Stimulated activated CD4-positive, alpha-beta T cell treated with anti-CD3 and anti-CD28 coated beads, Interleukin-2, amount 100 ng/mL, for 48 hours (primary cell): ENCODE measurements at regions not wholly inside any gene's neighbourhood (a gene's known extent, or its start where the extent isn't known, plus 50 kb on each side); places are given as distances from the start of the nearest gene placed in this dataset.
"Not testable (repeated sequence)": the region's sequence is repeated elsewhere in the genome, so short reads cannot be mapped to it uniquely, and the experiment has no call there.

Experiments used
- DNase-seq, 2 donors: peaks; one replicate each; pipeline ENCODE4 v3.0.0-alpha.2; 2020

- no peak for DNase-seq
Measured at GRCh38 chr6:141969201-141969600, 163.5 kb upstream of the GJE1 start.

DNA sequence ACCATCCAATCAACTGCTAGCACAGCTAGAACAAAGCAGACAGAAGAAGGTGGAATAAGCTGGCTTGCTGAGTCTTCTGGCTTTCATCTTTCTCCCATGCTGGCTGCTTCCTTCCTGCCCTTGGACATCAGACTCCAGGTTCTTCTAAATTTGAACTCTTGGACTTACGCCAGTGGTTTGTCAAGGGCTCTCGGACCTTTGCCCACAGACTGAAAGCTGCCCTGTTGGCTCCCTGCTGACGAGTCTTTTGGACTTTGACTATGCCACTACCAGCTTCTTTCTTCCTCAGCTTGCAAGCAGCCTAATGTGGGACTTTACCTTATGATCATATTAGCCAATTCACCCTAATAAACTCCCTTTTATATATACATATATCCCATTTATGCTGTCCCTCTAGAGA lies 164.1 kb upstream of the GJE1 start:
- DNase-seq = no peak

DNA sequence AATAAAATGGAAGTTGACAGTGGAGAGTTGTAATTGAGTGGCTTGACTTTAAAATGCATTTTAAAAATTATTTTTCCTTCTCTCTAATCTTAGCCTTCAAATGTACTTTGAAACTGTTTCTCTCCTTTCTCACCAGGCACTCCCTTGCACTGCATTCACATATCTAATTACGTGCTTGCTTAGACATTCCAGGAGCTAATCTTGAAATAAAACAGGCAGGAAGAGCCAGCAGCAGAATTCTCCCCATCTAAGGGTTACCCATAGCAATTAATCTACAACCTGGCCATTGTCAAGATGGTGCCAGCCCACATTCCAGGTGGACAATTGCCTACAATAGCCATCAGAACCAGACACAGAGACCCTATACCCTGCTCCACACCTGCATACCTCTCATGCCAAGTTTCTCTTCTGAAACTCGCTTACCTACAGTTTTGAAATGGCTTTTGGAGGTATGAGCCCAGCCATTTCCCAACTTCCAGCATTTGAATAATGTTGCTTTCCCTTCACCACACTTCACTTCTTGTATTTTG lies 167.6 kb upstream of the GJE1 start:
- DNase-seq = no peak

- no peak for DNase-seq
Measured at GRCh38 chr6:141963543-141964295, 169.0 kb upstream of the GJE1 start.

DNA sequence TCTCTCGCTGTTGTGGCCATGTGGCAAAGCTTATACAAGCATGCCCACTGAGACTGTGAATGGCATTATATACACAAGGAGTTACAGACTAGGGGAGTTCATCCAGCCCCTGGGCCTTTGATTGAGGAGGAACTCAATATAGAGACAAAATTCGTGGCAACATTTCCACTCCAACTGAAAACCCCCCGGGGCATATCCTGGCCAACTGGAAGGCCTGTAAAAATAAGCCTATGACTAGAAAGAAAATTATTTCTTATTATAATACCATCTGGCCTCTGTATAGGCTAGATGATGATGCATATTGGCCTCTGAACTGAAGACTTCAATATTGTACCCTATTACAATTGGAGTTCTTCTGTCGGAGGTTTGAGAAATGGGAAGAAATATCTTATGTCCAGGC lies 175.5 kb upstream of the GJE1 start:
- DNase-seq = no peak

DNA sequence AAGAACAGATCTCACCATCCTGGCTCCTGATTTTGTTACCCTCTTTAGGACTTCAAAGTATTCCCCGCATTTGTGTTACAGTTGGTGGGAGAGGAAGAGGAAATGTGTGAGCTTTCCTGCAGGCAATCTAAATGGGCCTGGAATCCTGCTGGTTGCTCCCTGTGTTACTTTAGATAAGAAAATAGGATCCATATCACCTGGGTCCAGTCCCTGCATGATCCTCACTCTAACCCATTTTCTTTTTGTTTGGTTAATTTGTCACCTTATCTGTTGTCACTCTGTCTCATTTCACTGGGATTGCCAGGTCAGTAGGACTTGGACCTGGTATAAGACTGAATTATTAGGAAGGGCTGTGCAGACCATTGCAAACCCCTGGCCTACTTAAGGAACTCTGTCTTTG lies 175.9 kb upstream of the GJE1 start:
- DNase-seq = no peak

DNA sequence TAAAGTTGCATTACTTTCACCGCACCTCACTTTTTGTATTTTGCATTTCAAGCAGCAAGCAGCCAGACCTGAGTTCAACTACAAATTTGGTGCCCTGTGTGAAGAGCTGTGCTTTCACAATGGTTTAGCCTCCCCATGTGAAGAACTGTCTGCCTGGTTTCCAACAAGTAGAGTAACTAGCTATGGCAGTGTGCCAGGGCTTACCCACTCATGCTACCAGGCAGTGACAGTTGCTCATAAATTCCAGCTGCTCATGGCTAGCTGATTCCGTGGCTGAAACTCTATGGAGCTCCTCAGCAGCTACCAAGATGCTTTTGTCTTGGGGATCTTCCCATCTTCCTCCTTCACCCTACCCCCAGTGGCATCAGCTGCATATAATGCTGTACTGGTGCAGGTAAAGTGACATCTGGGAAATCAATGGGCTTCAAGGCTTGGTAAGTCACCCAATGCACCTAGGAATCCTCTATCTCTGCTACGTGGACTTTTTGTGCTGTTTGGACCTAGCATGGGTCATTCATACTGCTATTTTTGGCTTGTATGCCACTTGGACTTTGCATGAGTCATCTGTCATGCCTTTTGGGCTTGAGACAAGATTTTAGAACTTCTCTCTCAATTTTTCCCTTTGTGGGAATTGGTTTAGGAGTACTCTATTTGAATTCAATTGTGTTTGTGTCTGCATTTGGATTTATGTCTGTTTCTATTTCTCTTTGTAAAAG lies 176.5 kb upstream of the GJE1 start:
- DNase-seq = no peak

GRCh38 chr6:141953072-141953471 lies 179.7 kb upstream of the GJE1 start:
- no peak for DNase-seq

GRCh38 chr6:141946502-141946901 lies 186.2 kb upstream of the GJE1 start:
- no peak for DNase-seq

GRCh38 chr6:141938664-141939063 lies 194.1 kb upstream of the GJE1 start:
- no peak for DNase-seq

- DNase-seq = no peak
Measured at GRCh38 chr6:141932685-141933084, 200.0 kb upstream of the GJE1 start.

- DNase-seq = not testable (repeated sequence)
Measured at GRCh38 chr6:141926200-141926900, 206.4 kb upstream of the GJE1 start.

- DNase-seq = no peak
Measured at GRCh38 chr6:141925001-141925400, 207.7 kb upstream of the GJE1 start.

GRCh38 chr6:141922898-141923297 lies 209.8 kb upstream of the GJE1 start:
- no peak for DNase-seq

DNA sequence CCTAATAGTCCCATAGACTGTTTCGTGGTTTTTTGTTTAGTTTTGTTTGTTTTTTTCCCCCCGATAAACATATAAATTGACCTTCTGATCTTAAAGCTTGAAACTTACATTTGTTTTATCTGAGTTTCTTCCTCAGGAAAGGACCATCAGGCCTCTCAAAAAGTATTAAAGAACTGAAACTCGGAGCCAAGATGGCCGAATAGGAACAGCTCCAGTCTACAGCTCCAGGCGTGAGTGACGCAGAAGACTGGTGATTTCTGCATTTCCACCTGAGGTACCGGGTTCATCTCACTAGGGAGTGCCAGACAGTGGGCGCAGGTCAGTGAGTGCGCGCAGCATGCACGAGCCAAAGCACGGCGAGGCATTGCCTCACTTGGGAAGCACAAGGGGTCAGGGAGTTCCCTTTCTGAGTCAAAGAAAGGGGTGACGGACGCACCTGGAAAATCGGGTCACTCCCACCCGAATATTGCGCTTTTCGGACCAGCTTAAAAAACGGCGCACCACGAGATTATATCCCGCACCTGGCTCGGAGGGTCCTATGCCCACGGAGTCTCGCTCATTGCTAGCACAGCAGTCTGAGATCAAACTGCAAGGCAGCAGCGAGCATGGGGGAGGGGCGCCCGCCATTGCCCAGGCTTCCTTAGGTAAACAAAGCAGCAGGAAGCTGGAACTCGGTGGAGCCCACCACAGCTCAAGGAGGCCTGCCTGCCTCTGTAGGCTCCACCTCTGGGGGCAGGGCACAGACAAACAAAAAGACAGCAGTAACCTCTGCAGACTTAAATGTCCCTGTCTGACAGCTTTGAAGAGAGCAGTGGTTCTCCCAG lies 215.8 kb upstream of the GJE1 start:
- not testable (repeated sequence) for DNase-seq

DNA sequence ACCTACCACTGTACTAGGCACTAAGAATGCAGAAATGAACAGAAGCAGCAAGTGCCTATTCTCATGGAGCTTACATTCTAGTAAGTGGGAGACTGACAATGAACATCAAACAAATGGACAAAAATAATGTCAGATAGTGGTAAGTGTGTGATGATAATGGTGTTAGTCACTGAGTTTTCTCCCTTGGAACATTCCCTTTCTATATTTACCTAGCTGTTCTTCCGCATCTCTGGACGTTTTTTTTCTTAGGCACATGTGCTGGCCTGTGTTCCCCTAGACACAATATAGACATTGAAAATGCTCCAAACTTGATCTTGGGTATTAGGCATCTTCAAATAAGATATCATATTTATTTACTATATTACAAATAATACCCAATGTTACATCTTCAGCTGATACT lies 218.1 kb upstream of the GJE1 start:
- no peak for DNase-seq

- DNase-seq = no peak
Measured at GRCh38 chr6:141906569-141907080, 226.1 kb upstream of the GJE1 start.

DNA sequence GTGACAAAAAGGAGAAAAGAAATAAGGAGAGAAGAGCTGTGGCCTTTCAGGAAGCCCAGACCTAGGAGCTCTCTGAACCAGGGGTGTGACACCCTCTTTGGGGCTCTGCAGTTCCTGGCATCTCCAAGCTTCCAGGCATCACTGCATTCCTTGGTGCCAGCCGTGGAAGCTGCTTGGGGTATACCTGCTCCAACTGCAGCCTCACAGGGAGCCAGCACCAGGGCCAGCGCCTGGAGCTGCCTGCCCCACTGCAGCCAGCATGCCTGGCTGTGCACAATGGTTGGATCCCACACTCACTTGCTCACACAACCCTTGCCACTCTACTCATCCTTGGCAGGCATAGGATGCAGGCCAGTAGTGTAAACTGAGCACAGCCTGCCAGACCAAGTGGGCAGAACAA lies 242.1 kb upstream of the GJE1 start:
- no peak for DNase-seq

DNA sequence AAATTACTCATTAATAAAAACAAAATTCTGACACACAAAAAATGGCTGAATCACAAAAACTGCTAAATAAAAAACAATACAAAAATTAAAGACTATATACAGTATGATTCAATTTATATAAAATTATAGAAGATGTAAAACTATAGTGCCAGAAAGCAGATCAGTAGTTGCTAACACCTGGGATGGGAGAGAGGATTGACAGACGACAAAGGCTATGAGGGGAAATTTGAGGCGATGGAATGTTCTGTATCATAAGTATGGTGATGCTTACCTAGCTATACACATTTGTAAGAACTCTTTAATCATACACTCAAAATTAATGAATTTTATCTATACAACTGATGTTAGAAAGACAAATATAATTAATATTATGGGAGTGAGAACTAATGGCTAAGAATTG lies 247.9 kb upstream of the GJE1 start:
- DNase-seq = no peak

GRCh38 chr6:141878686-141879085 lies 254.0 kb upstream of the GJE1 start:
- no peak for DNase-seq

- no peak for DNase-seq
Measured at GRCh38 chr6:141877275-141877983, 255.3 kb upstream of the GJE1 start.
